ENCODE measurements at regions not wholly inside any gene's neighbourhood (a gene's known extent, or its start where the extent isn't known, plus 50 kb on each side); places are given as distances from the start of the nearest gene placed in this dataset.

- no peak overlapping the region for H3K4me3 ChIP-seq
- H3K27me3 ChIP-seq: no peaks in the 10 kb centered on the region
- Mint-ChIP-seq H3K4me3 (no peak overlapping the region), H3K36me3 (peaks cover 7% of the 10 kb centered on the region), H3K27me3 (ENCODE audit: insufficient read depth, low read depth) (no peaks in the 10 kb centered on the region), H3K4me1 (peaks cover 37% of the 10 kb centered on the region), H3K9me3 (peaks cover 21% of the 10 kb centered on the region), H3K27ac (no peak overlapping the region)
- no peaks in the 10 kb centered on the region for H4K20me1 ChIP-seq (ENCODE audit: low read depth)
- H2AFZ ChIP-seq (replicated peaks): no peak overlapping the region
- H3K4me1 ChIP-seq: peaks cover 34% of the 10 kb centered on the region
- peaks cover 22% of the 10 kb centered on the region for H3F3A ChIP-seq (ENCODE audit: low read depth)
- no peaks in the 10 kb centered on the region for H3K36me3 ChIP-seq
- no peak overlapping the region for H3K4me2 ChIP-seq
- no peak for DNase-seq (ENCODE audit: low spot score)
- H3K79me2 ChIP-seq (ENCODE audit: low read depth): no peaks in the 10 kb centered on the region
- no peak overlapping the region for H3K27ac ChIP-seq
- no peak overlapping the region for H3K9ac ChIP-seq
- no peak for TF ChIP-seq CTCF (IDR thresholded peaks at IDR 0.05)
- TF ChIP-seq EZH2 (IDR thresholded peaks at IDR 0.05): no peak
- no peak for TF ChIP-seq EZH2phosphoT487 (IDR thresholded peaks at IDR 0.05)
- no peaks in the 10 kb centered on the region for H3K9me3 ChIP-seq (ENCODE audit: low read depth)
Measured at GRCh38 chr6:139891471-139891870, 517.0 kb upstream of the CITED2 start.

- peak; percentile 100 for TF ChIP-seq EZH2phosphoT487 (IDR thresholded peaks at IDR 0.05)
- no peak for TF ChIP-seq CTCF (IDR thresholded peaks at IDR 0.05)
- peak overlapping the region; percentile 23 for H3K4me3 ChIP-seq
- Mint-ChIP-seq H3K36me3 (peaks cover 4% of the 10 kb centered on the region), H3K27ac (peak overlapping the region; percentile 92), H3K4me1 (peaks cover 62% of the 10 kb centered on the region), H3K4me3 (peak overlapping the region; percentile 16), H3K9me3 (peaks cover 15% of the 10 kb centered on the region), H3K27me3 (ENCODE audit: insufficient read depth, low read depth) (no peaks in the 10 kb centered on the region)
- peaks cover 58% of the 10 kb centered on the region for H3K4me1 ChIP-seq
- H3K79me2 ChIP-seq (ENCODE audit: low read depth): no peaks in the 10 kb centered on the region
- no peaks in the 10 kb centered on the region for H3K36me3 ChIP-seq
- peak overlapping the region; percentile 75 for H3K27ac ChIP-seq
- no peak overlapping the region for H3K9ac ChIP-seq
- H3K9me3 ChIP-seq (ENCODE audit: low read depth): no peaks in the 10 kb centered on the region
- H4K20me1 ChIP-seq (ENCODE audit: low read depth): no peaks in the 10 kb centered on the region
- H3K4me2 ChIP-seq: peak overlapping the region; percentile 74
- H2AFZ ChIP-seq (replicated peaks): no peak overlapping the region
- H3K27me3 ChIP-seq: no peaks in the 10 kb centered on the region
- DNase-seq (ENCODE audit: low spot score): peak; percentile 94
- peaks cover 27% of the 10 kb centered on the region for H3F3A ChIP-seq (ENCODE audit: low read depth)
Measured at GRCh38 chr6:139888681-139889122, 514.3 kb upstream of the CITED2 start.

GRCh38 chr6:139887275-139887674 is 512.8 kb upstream of the CITED2 start:
- TF ChIP-seq CTCF (IDR thresholded peaks at IDR 0.05) (no peak), EZH2 (IDR thresholded peaks at IDR 0.05) (no peak), EZH2phosphoT487 (IDR thresholded peaks at IDR 0.05) (no peak)
- Mint-ChIP-seq H3K27me3 (ENCODE audit: insufficient read depth, low read depth) (no peaks in the 10 kb centered on the region), H3K36me3 (no peaks in the 10 kb centered on the region), H3K4me3 (no peak overlapping the region), H3K9me3 (peaks cover 11% of the 10 kb centered on the region), H3K4me1 (peaks cover 76% of the 10 kb centered on the region), H3K27ac (peak overlapping the region; percentile 92)
- Histone ChIP-seq H2AFZ (replicated peaks) (no peak overlapping the region), H3K4me1 (peaks cover 72% of the 10 kb centered on the region), H3K79me2 (ENCODE audit: low read depth) (no peaks in the 10 kb centered on the region), H3K4me2 (peak overlapping the region; percentile 74), H3K4me3 (no peak overlapping the region), H3K27me3 (no peaks in the 10 kb centered on the region), H3K9ac (no peak overlapping the region), H3K9me3 (ENCODE audit: low read depth) (no peaks in the 10 kb centered on the region), H3F3A (ENCODE audit: low read depth) (peaks cover 34% of the 10 kb centered on the region), H3K27ac (no peak overlapping the region), H4K20me1 (ENCODE audit: low read depth) (no peaks in the 10 kb centered on the region), H3K36me3 (no peaks in the 10 kb centered on the region)
- no peak for DNase-seq (ENCODE audit: low spot score)
